ENCODE measurements at regions not wholly inside any gene's neighbourhood (a gene's known extent, or its start where the extent isn't known, plus 50 kb on each side); places are given as distances from the start of the nearest gene placed in this dataset.
"Not testable (repeated sequence)": the region's sequence is repeated elsewhere in the genome, so short reads cannot be mapped to it uniquely, and the experiment has no call there.

DNA sequence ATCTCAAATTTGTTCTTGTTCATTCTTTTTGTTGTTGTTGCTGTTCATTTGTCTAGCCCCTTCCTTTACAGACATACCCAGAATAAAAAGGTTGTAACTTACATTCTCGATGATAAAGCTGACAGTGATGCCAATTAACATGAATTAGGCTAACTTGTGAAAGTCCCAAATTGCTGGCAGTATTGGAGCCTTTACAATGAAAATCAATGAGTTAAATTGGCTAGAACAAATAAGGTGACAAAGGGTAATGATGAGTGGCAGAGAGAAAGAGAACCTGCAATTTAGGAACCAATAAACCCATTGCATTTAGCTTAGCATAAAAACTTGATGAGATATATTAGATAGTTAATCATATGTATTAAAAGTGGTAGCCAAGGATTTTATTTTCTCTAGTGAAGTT is 521.0 kb downstream of the ADCYAP1 start:
- H3K4me3 ChIP-seq (ENCODE audit: low read depth, low read length), result no peak overlapping the region
- TF ChIP-seq, protein P1, sequence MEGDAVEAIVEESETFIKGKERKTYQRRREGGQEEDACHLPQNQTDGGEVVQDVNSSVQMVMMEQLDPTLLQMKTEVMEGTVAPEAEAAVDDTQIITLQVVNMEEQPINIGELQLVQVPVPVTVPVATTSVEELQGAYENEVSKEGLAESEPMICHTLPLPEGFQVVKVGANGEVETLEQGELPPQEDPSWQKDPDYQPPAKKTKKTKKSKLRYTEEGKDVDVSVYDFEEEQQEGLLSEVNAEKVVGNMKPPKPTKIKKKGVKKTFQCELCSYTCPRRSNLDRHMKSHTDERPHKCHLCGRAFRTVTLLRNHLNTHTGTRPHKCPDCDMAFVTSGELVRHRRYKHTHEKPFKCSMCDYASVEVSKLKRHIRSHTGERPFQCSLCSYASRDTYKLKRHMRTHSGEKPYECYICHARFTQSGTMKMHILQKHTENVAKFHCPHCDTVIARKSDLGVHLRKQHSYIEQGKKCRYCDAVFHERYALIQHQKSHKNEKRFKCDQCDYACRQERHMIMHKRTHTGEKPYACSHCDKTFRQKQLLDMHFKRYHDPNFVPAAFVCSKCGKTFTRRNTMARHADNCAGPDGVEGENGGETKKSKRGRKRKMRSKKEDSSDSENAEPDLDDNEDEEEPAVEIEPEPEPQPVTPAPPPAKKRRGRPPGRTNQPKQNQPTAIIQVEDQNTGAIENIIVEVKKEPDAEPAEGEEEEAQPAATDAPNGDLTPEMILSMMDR (IDR thresholded peaks at IDR 0.05; ENCODE audit: borderline replicate concordance, insufficient read depth, low read depth, low read length), result no peak

DNA sequence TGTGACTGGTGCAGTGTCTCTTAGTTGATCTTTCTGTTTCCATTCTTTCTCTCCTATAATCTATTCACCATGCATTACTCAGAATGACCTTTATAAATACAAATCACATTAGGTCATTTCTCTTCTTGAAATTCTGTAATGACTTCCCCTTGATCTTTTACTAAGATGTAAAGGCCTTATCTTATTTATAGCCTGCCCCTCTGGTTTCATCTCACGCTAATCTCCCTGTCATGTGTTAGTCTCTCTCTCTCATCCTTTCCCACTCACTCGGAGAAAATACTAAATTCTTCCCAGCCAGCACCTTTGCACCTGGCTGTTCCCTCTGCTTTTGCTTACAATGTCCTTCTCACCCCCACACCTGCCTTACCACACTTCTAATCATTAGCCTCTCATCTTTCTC is 530.8 kb downstream of the ADCYAP1 start:
- TF ChIP-seq, protein P1 (IDR thresholded peaks at IDR 0.05; ENCODE audit: borderline replicate concordance, insufficient read depth, low read depth, low read length), result no peak
- no peak overlapping the region for H3K4me3 ChIP-seq (ENCODE audit: low read depth, low read length)

DNA sequence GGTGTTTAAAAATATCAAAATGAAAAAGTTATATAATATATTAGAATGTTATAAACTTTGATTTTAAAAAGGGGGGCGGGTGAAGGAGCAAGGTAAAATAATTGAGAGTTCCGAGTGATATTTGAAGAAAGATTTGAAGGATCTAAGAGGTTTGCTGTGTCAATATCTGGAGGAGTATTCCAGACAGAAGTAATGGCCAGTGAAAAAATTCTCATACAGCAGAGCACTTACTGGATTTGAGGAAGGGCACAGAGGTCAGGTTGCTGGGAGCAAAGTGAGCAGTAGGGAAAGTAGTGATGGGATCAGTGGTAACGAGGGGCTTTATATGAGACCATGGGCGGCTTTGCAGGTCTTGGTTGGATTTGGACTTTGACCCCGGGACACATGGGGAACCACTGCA is 531.5 kb downstream of the ADCYAP1 start:
- TF ChIP-seq, protein P1 (IDR thresholded peaks at IDR 0.05; ENCODE audit: borderline replicate concordance, insufficient read depth, low read depth, low read length), result no peak
- no peak overlapping the region for H3K4me3 ChIP-seq (ENCODE audit: low read depth, low read length)

DNA sequence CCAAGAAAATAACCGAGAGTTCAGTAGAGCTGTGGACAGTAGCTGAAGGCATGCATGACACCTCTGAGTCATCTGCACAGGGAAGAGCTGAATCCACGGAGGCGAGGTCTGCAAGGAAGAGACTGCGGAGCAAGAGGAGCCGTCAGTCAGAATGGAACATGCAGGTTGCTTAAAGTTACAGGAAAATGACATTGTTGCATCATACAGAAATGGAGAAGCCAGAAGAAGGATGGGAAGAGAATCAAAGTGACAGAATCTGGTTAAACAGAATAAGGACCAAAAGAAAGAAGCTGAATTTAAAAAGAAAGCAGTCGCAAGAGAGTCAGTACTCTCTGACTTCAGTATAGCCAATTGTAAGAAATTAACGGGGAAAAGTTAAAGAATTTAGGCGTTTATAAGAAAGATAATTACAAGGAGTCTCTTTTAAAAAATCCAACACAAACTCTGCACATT is 533.8 kb downstream of the ADCYAP1 start:
- H3K4me3 ChIP-seq (ENCODE audit: low read depth, low read length), result no peak overlapping the region
- TF ChIP-seq, protein P1 (IDR thresholded peaks at IDR 0.05; ENCODE audit: borderline replicate concordance, insufficient read depth, low read depth, low read length), result no peak

DNA sequence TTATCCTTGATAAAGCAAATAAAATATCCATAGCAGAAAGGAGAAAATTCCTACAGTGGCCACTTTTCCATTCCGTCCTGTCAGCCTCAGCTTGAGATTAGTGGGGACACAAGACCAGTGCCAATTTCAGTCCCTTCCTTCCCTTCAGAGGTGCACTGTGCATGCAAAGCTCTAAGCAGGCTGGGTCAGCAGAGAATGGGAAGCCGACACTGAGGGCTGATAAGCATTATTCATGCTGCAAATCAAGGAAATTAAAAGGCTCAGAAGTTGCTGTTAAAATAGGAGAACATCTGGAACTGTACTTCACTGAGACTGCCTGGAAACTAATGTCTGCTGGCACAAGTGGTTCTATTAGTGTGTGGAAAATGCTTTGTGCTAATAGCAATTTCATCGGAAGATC is 534.3 kb downstream of the ADCYAP1 start:
- TF ChIP-seq, protein P1 (IDR thresholded peaks at IDR 0.05; ENCODE audit: borderline replicate concordance, insufficient read depth, low read depth, low read length), result no peak
- H3K4me3 ChIP-seq (ENCODE audit: low read depth, low read length), result no peak overlapping the region

DNA sequence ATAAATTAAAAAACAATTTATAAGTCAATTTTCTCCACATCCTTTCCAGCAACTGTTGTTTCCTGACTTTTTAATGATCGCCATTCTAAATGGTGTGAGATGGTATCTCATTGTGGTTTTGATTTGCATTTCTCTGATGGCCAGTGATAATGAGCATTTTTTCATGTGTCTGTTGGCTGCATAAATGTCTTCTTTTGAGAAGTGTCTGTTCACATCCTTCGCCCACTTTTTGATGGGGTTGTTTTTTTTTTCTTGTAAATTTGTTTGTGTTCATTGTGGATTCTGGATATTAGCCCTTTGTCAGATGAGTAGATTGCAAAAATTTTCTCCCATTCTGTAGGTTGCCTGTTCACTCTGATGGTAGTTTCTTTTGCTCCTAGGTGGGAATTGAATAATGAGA is 539.4 kb downstream of the ADCYAP1 start:
- not testable (repeated sequence) for H3K4me3 ChIP-seq (ENCODE audit: low read depth, low read length)

DNA sequence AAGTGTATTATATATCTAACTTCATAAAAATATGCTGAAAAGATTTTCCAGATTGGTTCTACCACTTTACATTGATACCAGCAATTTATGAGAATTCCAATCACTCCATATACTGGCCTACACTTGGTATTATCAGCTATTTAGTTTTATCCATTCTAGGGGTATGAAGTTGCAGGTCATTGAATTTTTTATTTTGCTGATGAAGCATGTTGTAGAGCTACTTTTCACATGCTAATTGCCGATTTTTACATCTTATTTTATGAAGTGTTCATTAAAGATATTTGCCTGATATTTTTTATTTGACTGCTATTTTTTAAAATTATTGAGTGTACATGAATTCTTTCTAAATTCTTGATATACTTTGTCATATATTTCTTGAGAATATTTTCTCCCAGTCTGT is 542.1 kb downstream of the ADCYAP1 start:
- H3K4me3 ChIP-seq (ENCODE audit: low read depth, low read length), result no peak overlapping the region

More for the DNA sequence above, 542.1 kb downstream of the ADCYAP1 start:
- TF ChIP-seq, protein P1 (IDR thresholded peaks at IDR 0.05; ENCODE audit: borderline replicate concordance, insufficient read depth, low read depth, low read length), result no peak

All from GM12875 (cell line).